SK-N-SH (cell line): ENCODE measurements at regions not wholly inside any gene's neighbourhood (a gene's known extent, or its start where the extent isn't known, plus 50 kb on each side); places are given as distances from the start of the nearest gene placed in this dataset.

Source experiments
- CHD2 ChIP-seq: fragments of 150-350 bp; IDR thresholded peaks from 2 replicates; pipeline ENCODE4 v1.6.1; 2018; ENCODE audit warnings: low read length; ENCODE audit not compliant: partially characterized antibody
- EP300 ChIP-seq, 2 experiments: IDR thresholded peaks; 2 replicates each; pipeline versions ENCODE4 v1.4.0 to v1.6.1; 2012; ENCODE audit warnings: borderline replicate concordance in 1 of 2, low read depth in 1 of 2, low read length in 1 of 2
- EZH2phosphoT487 ChIP-seq: fragments of 200-600 bp; sonication (generic); IDR thresholded peaks from 2 replicates; pipeline ENCODE4 v1.6.1; 2017; ENCODE audit warnings: low read depth, mixed run types, mild to moderate bottlenecking, antibody characterized with exemption, moderate library complexity, borderline replicate concordance
- IRF3 ChIP-seq: fragments of 150-350 bp; IDR thresholded peaks from 2 replicates; pipeline ENCODE4 v1.6.1; 2016; ENCODE audit warnings: mild to moderate bottlenecking, low read depth, low read length
- MEF2A ChIP-seq: IDR thresholded peaks from 2 replicates; pipeline ENCODE4 v1.4.0; 2012; ENCODE audit warnings: low read depth, borderline replicate concordance
- NFIC ChIP-seq: IDR thresholded peaks from 2 replicates; pipeline ENCODE4 v1.4.0; 2012; ENCODE audit warnings: borderline replicate concordance
- POLR2AphosphoS5 ChIP-seq: IDR thresholded peaks from 2 replicates; pipeline ENCODE4 v1.6.1; 2012; ENCODE audit warnings: low read depth, low read length
- RAD21 ChIP-seq: IDR thresholded peaks from 2 replicates; pipeline ENCODE4 v1.6.1; 2012; ENCODE audit warnings: mild to moderate bottlenecking, low read length
- TAF1 ChIP-seq: IDR thresholded peaks from 2 replicates; pipeline ENCODE4 v1.6.1; 2012; ENCODE audit warnings: low read depth, mild to moderate bottlenecking, low read length, moderate library complexity, borderline replicate concordance
- YY1 ChIP-seq: IDR thresholded peaks from 2 replicates; pipeline ENCODE4 v1.4.0; 2012; ENCODE audit warnings: low read depth, mild to moderate bottlenecking
- TF ChIP-seq, protein P1 (sequence below): IDR thresholded peaks from 2 replicates; pipeline ENCODE4 v1.6.1; 2012; ENCODE audit warnings: mild to moderate bottlenecking, low read depth, low read length, moderate library complexity
- TF ChIP-seq, protein P2 (sequence below): fragments of 200-600 bp; sonication (generic); IDR thresholded peaks from 2 replicates; pipeline ENCODE4 v1.6.1; 2017; ENCODE audit warnings: antibody characterized with exemption, mild to moderate bottlenecking, moderate library complexity
- TF ChIP-seq, protein P3 (sequence below): IDR thresholded peaks from 2 replicates; pipeline ENCODE4 v1.4.0; 2012; ENCODE audit warnings: low read depth

- TF ChIP-seq TAF1, result no peak
- no peak for TF ChIP-seq RAD21
- TF ChIP-seq, protein P1, sequence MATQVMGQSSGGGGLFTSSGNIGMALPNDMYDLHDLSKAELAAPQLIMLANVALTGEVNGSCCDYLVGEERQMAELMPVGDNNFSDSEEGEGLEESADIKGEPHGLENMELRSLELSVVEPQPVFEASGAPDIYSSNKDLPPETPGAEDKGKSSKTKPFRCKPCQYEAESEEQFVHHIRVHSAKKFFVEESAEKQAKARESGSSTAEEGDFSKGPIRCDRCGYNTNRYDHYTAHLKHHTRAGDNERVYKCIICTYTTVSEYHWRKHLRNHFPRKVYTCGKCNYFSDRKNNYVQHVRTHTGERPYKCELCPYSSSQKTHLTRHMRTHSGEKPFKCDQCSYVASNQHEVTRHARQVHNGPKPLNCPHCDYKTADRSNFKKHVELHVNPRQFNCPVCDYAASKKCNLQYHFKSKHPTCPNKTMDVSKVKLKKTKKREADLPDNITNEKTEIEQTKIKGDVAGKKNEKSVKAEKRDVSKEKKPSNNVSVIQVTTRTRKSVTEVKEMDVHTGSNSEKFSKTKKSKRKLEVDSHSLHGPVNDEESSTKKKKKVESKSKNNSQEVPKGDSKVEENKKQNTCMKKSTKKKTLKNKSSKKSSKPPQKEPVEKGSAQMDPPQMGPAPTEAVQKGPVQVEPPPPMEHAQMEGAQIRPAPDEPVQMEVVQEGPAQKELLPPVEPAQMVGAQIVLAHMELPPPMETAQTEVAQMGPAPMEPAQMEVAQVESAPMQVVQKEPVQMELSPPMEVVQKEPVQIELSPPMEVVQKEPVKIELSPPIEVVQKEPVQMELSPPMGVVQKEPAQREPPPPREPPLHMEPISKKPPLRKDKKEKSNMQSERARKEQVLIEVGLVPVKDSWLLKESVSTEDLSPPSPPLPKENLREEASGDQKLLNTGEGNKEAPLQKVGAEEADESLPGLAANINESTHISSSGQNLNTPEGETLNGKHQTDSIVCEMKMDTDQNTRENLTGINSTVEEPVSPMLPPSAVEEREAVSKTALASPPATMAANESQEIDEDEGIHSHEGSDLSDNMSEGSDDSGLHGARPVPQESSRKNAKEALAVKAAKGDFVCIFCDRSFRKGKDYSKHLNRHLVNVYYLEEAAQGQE, result no peak
- TF ChIP-seq YY1, result no peak
- TF ChIP-seq, protein P2, sequence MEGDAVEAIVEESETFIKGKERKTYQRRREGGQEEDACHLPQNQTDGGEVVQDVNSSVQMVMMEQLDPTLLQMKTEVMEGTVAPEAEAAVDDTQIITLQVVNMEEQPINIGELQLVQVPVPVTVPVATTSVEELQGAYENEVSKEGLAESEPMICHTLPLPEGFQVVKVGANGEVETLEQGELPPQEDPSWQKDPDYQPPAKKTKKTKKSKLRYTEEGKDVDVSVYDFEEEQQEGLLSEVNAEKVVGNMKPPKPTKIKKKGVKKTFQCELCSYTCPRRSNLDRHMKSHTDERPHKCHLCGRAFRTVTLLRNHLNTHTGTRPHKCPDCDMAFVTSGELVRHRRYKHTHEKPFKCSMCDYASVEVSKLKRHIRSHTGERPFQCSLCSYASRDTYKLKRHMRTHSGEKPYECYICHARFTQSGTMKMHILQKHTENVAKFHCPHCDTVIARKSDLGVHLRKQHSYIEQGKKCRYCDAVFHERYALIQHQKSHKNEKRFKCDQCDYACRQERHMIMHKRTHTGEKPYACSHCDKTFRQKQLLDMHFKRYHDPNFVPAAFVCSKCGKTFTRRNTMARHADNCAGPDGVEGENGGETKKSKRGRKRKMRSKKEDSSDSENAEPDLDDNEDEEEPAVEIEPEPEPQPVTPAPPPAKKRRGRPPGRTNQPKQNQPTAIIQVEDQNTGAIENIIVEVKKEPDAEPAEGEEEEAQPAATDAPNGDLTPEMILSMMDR, result no peak
- TF ChIP-seq EP300 (IDR thresholded peaks at IDR 0.05; ENCODE audit: borderline replicate concordance in 1 of 2, low read depth in 1 of 2, low read length in 1 of 2), result no peak
- TF ChIP-seq, protein P3, sequence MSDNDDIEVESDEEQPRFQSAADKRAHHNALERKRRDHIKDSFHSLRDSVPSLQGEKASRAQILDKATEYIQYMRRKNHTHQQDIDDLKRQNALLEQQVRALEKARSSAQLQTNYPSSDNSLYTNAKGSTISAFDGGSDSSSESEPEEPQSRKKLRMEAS, result no peak
- no peak for TF ChIP-seq IRF3
- TF ChIP-seq EZH2phosphoT487, result no peak
- TF ChIP-seq POLR2AphosphoS5, result no peak
- no peak for TF ChIP-seq MEF2A
- TF ChIP-seq NFIC, result no peak
- no peak for TF ChIP-seq CHD2
Measured at GRCh38 chr2:144592500-144593256, 72.8 kb upstream of the ZEB2 start.
